ENCODE measurements at regions not wholly inside any gene's neighbourhood (a gene's known extent, or its start where the extent isn't known, plus 50 kb on each side); places are given as distances from the start of the nearest gene placed in this dataset.
"Not testable (repeated sequence)": the region's sequence is repeated elsewhere in the genome, so short reads cannot be mapped to it uniquely, and the experiment has no call there.

GRCh38 chr7:83306502-83306901 is 143.8 kb upstream of the PCLO start:
- DNase-seq (ENCODE audit: insufficient read length, low spot score), result no peak

DNA sequence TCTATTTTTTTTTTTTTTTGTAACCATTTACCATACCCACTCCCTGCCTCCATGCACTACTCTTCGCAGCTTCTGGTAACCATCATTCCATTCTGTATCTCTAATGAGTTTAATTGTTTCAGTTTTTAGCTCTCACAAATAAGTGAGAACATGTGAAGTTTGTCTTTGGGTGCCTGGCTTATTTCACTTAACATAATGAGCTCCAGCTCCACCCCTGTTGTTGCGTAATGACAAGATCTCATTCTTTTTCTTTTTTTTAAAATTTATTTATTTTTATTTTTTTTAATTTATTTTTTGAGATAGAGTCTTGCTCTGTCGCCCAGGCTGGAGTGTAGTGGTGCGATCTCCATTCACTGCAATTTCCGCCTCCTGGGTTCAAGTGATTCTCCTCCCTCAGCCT is 142.3 kb upstream of the PCLO start:
- DNase-seq (ENCODE audit: insufficient read length, low spot score) (no peak), FAIRE-seq (no peak)

More at GRCh38 chr7:83306502-83306901, 143.8 kb upstream of the PCLO start:
- no peak for FAIRE-seq

- no peak for FAIRE-seq
- no peak for DNase-seq (ENCODE audit: insufficient read length, low spot score)
These were observed 138.7 kb upstream of the PCLO start for GRCh38 chr7:83301416-83301815.

GRCh38 chr7:83290211-83290610 is 127.5 kb upstream of the PCLO start:
- no peak for FAIRE-seq
- DNase-seq (ENCODE audit: insufficient read length, low spot score), result no peak

- FAIRE-seq (no peak), DNase-seq (ENCODE audit: insufficient read length, low spot score) (no peak)
These were observed 126.8 kb upstream of the PCLO start for GRCh38 chr7:83289419-83289993.

DNA sequence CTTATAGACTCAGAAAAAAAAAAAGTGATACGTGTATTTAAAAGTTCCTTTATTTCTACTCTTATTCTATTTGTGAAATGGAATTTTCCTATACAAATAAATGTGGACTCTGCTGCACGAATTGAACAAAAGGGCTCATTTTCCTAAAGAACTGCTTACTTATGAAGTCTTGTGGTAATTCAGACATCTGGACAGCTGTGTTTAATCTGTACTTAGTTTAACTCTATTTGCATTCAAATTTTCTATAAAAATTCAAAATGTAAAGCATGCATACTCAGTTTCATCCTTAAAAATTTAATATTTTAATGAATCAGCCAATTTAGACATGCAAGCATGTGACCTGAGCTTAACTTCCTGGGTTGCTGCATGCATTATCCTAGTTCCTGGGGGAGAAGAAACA is 118.0 kb upstream of the PCLO start:
- no peak for FAIRE-seq

DNA sequence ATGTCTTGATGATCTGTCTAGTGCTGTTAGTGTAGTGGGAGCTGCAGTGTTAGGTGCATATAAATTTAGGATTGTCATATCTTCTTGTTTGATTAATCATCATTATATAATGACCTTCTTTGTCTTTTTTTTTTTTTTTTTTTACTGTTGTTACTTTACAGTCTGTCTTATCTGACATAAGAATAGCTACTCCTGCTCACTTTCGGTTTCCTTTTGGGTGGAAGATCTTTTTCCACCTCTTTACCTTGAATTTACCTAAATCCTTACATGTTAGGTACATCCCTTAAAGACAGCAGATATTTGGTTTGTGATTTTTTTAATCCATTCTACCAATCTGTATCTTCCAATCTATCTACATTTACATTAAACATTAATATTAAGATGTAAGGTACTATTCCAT is 113.6 kb upstream of the PCLO start:
- DNase-seq (ENCODE audit: insufficient read length, low spot score) (no peak), FAIRE-seq (no peak)

More for the DNA sequence above, 118.0 kb upstream of the PCLO start:
- DNase-seq (ENCODE audit: insufficient read length, low spot score), result no peak

GRCh38 chr7:83273699-83274098 is 111.0 kb upstream of the PCLO start:
- DNase-seq (ENCODE audit: insufficient read length, low spot score) (no peak), FAIRE-seq (no peak)

- DNase-seq (ENCODE audit: insufficient read length, low spot score), result peak; percentile 3
- no peak for FAIRE-seq
These were observed 108.8 kb upstream of the PCLO start for GRCh38 chr7:83271212-83272099.

DNA sequence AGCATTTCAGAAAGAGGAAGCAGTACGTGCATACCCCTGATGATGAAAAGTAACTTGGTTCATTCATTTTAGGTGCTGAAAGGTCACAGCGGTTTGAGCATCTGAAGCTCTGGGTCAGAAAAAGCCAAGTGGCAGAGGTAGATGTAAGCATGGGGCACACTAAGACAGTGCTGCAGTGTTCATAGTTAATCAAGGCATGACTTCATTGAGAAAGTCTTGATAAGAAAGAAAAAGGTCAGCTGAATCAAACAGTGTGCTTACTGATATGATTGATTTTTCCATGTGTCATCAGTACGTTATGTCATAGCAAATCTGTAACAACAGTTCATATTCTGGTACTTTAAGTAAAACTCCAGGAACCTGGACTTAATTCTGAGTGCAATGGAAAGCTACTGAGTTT is 107.7 kb upstream of the PCLO start:
- DNase-seq (ENCODE audit: insufficient read length, low spot score) (no peak), FAIRE-seq (no peak)

DNA sequence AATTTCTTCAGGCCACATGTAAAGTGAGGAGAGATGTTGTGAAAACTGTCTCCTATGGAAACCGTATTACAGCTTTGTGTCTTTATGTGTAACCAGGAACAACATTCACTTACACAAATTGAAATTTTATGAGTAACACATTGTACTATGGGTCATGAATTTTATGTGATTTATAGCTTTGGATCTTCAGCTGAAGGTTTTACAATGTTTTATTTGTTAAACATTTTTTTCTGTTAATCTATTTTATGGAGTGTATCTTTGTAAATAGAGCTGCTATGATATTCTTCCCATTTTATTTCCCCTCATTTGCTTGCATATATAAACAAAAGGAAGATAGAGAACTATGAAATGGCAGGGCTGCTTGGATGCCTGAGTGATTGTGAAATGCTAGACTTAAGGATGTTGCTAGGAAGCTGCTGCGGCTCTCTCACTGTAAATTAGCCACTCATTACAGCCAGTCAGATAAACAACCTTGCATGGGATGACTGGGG is 104.5 kb upstream of the PCLO start:
- DNase-seq (ENCODE audit: insufficient read length, low spot score) (peak; percentile 6), FAIRE-seq (no peak)

GRCh38 chr7:83263442-83264034 is 100.9 kb upstream of the PCLO start:
- not testable (repeated sequence) for FAIRE-seq; DNase-seq (ENCODE audit: insufficient read length, low spot score)

GRCh38 chr7:83259064-83259463 is 96.4 kb upstream of the PCLO start:
- no peak for FAIRE-seq
- DNase-seq (ENCODE audit: insufficient read length, low spot score), result no peak

DNA sequence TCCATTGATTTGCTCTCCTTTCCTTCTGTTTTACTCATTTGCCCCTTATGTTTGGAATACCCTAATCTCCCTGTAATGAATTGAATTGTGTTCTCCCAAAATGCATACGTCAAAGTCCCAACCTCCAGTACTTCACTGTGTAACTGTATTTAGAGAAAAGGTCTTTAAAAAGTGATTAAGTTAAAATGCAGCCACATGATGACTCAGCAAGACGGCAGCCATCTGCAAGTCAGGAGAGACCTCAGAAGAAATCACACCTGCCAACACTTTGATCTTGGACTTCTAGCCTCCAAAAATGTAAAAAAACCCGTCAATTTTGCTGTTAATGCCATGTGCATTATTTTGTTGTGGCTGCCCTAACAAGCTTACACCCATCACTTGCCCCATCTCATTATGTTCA is 85.3 kb upstream of the PCLO start:
- no peak for DNase-seq (ENCODE audit: insufficient read length, low spot score)
- FAIRE-seq, result no peak

DNA sequence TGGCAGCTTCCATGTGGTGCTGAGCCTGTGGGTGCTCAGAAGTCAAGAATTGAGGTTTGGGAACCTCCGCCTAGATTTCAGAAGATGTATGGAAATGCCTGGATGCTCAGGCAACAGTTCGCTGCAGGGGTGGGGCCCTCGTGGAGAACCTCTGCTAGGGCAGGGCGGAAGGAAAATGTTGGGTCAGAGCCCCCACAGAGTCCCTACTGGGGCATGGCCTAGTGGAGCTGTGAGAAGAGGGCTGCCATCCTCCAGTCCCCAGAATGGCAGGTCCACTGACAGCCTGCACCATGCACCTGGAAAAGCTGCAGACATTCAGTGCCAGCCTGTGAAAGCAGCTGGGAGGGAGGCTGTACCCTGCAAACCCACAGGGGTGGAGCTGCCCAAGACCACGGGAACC is 56.5 kb upstream of the PCLO start:
- FAIRE-seq, result not testable (repeated sequence)

DNA sequence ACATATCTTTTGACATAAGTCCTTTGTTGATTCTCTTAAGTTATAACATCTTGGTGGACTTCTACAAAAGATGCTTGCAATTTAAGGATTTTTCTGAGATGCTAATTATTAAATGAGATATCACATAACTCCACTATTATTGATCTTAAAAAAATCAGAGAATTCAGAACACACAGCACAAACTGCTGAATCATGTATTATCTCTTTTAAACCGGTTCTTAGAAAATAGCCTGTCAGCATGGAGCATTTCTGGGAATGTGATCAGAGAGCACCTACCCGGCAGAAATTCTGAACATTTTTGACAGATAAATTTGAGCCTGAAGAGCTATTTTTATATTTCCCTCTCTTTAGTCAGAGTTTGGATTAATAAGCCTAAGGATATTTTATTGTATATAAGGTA is 50.2 kb upstream of the PCLO start:
- DNase-seq (ENCODE audit: insufficient read length, low spot score), result no peak
- no peak for FAIRE-seq

More for the DNA sequence above, 56.5 kb upstream of the PCLO start:
- not testable (repeated sequence) for DNase-seq (ENCODE audit: insufficient read length, low spot score)
